SK-N-SH (cell line): ENCODE measurements at regions not wholly inside any gene's neighbourhood (a gene's known extent, or its start where the extent isn't known, plus 50 kb on each side); places are given as distances from the start of the nearest gene placed in this dataset.

Experiments used
- NFIC ChIP-seq: IDR thresholded peaks from 2 replicates; pipeline ENCODE4 v1.4.0; 2012; ENCODE audit warnings: borderline replicate concordance
- POLR2AphosphoS5 ChIP-seq: IDR thresholded peaks from 2 replicates; pipeline ENCODE4 v1.6.1; 2012; ENCODE audit warnings: low read depth, low read length
- RAD21 ChIP-seq: IDR thresholded peaks from 2 replicates; pipeline ENCODE4 v1.6.1; 2012; ENCODE audit warnings: mild to moderate bottlenecking, low read length
- RXRA ChIP-seq: IDR thresholded peaks from 2 replicates; pipeline ENCODE4 v1.4.0; 2012; ENCODE audit warnings: low read depth, mild to moderate bottlenecking, borderline replicate concordance
- SIN3A ChIP-seq: IDR thresholded peaks from 2 replicates; pipeline ENCODE4 v1.6.1; 2012; ENCODE audit warnings: low read depth, mild to moderate bottlenecking, low read length, moderate library complexity, borderline replicate concordance
- YY1 ChIP-seq: IDR thresholded peaks from 2 replicates; pipeline ENCODE4 v1.4.0; 2012; ENCODE audit warnings: low read depth, mild to moderate bottlenecking
- TF ChIP-seq, protein P1 (sequence below): fragments of 200-600 bp; sonication (generic); IDR thresholded peaks from 2 replicates; pipeline ENCODE4 v1.6.1; 2017; ENCODE audit warnings: antibody characterized with exemption, mild to moderate bottlenecking, moderate library complexity

DNA sequence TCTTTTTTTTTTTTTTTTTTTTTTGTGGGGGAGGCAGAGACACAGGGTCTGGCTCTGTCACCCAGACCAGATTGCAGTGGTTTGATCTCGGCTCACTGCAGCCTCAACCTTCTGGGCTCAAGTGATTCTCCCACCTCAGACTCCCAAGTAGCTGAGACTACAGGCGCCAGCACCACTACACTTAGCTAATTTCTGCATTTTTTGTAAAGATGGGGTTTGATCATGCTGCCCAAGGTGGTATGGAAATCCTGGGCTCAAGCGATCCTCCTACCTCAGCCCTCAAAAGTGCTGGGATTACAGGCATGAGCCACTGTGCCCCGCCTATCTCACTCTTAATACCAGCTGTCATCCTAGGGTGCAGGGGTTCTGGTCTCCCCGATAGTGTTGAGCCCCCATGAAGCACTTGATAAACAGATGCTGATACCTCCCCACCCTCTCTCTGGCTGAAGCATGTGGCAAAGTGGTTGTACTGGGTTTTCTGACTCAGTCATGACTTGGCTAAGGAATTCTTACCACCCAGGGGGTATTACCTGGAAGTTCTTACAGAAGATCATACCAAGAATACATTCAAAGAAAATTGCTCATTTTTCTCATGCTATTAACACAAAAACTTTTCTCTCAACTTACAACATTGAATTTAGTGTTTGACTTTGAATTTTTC, 110.2 kb upstream of the DAPK1 start:
- TF ChIP-seq YY1 (no peak), NFIC (no peak), SIN3A (no peak), RAD21 (no peak), POLR2AphosphoS5 (no peak), RXRA (no peak)
- TF ChIP-seq, protein P1, sequence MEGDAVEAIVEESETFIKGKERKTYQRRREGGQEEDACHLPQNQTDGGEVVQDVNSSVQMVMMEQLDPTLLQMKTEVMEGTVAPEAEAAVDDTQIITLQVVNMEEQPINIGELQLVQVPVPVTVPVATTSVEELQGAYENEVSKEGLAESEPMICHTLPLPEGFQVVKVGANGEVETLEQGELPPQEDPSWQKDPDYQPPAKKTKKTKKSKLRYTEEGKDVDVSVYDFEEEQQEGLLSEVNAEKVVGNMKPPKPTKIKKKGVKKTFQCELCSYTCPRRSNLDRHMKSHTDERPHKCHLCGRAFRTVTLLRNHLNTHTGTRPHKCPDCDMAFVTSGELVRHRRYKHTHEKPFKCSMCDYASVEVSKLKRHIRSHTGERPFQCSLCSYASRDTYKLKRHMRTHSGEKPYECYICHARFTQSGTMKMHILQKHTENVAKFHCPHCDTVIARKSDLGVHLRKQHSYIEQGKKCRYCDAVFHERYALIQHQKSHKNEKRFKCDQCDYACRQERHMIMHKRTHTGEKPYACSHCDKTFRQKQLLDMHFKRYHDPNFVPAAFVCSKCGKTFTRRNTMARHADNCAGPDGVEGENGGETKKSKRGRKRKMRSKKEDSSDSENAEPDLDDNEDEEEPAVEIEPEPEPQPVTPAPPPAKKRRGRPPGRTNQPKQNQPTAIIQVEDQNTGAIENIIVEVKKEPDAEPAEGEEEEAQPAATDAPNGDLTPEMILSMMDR, result no peak
